Activated T-helper 2 cell treated with anti-CD3 and anti-CD28 coated beads, Interferon-gamma antibody, Interleukin-2, Interleukin-4, amounts not matched to agents 10 μg/mL and 5 μg/mL and 100 μg/mL, durations not matched to agents 14 hours and 24 hours and 36 hours (primary cell): ENCODE measurements at regions not wholly inside any gene's neighbourhood (a gene's known extent, or its start where the extent isn't known, plus 50 kb on each side); places are given as distances from the start of the nearest gene placed in this dataset.

Source experiments
- DNase-seq: peaks from one replicate; pipeline ENCODE4 v3.0.0; 2021; ENCODE audit warnings: low spot score
- H3K27ac Mint-ChIP-seq: one replicate; pipeline ENCODE4 v1.8.0; 2021; ENCODE audit warnings: mixed read lengths
- H3K27me3 Mint-ChIP-seq: one replicate; pipeline ENCODE4 v1.8.0; 2021; ENCODE audit warnings: low read depth, mixed read lengths
- H3K36me3 Mint-ChIP-seq: one replicate; pipeline ENCODE4 v1.8.0; 2021; ENCODE audit warnings: low read depth, mixed read lengths
- H3K4me1 Mint-ChIP-seq: one replicate; pipeline ENCODE4 v1.8.0; 2021; ENCODE audit warnings: low read depth, mixed read lengths
- H3K4me3 Mint-ChIP-seq: one replicate; pipeline ENCODE4 v1.8.0; 2021; ENCODE audit warnings: low read depth, mild to moderate bottlenecking, moderate library complexity, mixed read lengths
- H3K9me3 Mint-ChIP-seq: one replicate; pipeline ENCODE4 v1.8.0; 2021; ENCODE audit warnings: mixed read lengths
- intact Hi-C: fragments of 100-400 bp; cut with micrococcal nuclease; formaldehyde crosslinking; loops from one replicate; pipeline ENCODE4 v1.15.1; 2023

- H3K36me3 Mint-ChIP-seq, result no peaks in the 10 kb centered on the region
- no peak overlapping the region for H3K27ac Mint-ChIP-seq
- no peak overlapping the region for H3K4me3 Mint-ChIP-seq
- H3K27me3 Mint-ChIP-seq, result no peaks in the 10 kb centered on the region
- H3K4me1 Mint-ChIP-seq, result no peaks in the 10 kb centered on the region
- intact Hi-C loops, result no loop called here
- no peak for DNase-seq
- no peaks in the 10 kb centered on the region for H3K9me3 Mint-ChIP-seq
These were observed 258.4 kb upstream of the CACNA2D1 start for GRCh38 chr7:82701949-82702348.

GRCh38 chr7:82700741-82701140 is 257.2 kb upstream of the CACNA2D1 start:
- DNase-seq, result no peak
- Mint-ChIP-seq H3K4me3 (no peak overlapping the region), H3K36me3 (no peaks in the 10 kb centered on the region), H3K9me3 (no peaks in the 10 kb centered on the region), H3K27ac (no peak overlapping the region), H3K4me1 (no peaks in the 10 kb centered on the region), H3K27me3 (no peaks in the 10 kb centered on the region)
- intact Hi-C loops, result no loop called here

- Mint-ChIP-seq H3K27ac (no peak overlapping the region), H3K9me3 (no peaks in the 10 kb centered on the region), H3K36me3 (no peaks in the 10 kb centered on the region), H3K4me1 (no peaks in the 10 kb centered on the region), H3K27me3 (no peaks in the 10 kb centered on the region), H3K4me3 (no peak overlapping the region)
- no peak for DNase-seq
- intact Hi-C loops, result no loop called here
These were observed 256.2 kb upstream of the CACNA2D1 start for GRCh38 chr7:82699773-82700186.

GRCh38 chr7:82697897-82698296 is 254.3 kb upstream of the CACNA2D1 start:
- no peak for DNase-seq
- Mint-ChIP-seq H3K36me3 (no peaks in the 10 kb centered on the region), H3K27me3 (no peaks in the 10 kb centered on the region), H3K27ac (no peak overlapping the region), H3K4me1 (no peaks in the 10 kb centered on the region), H3K9me3 (no peaks in the 10 kb centered on the region), H3K4me3 (no peak overlapping the region)
- intact Hi-C loops, result no loop called here

GRCh38 chr7:82696631-82697030 is 253.1 kb upstream of the CACNA2D1 start:
- Mint-ChIP-seq H3K36me3 (no peaks in the 10 kb centered on the region), H3K9me3 (no peaks in the 10 kb centered on the region), H3K4me1 (no peaks in the 10 kb centered on the region), H3K4me3 (no peak overlapping the region), H3K27me3 (no peaks in the 10 kb centered on the region), H3K27ac (no peak overlapping the region)
- intact Hi-C loops, result no loop called here
- DNase-seq, result no peak

- no peak overlapping the region for H3K27ac Mint-ChIP-seq
- no peak for DNase-seq
- no peaks in the 10 kb centered on the region for H3K36me3 Mint-ChIP-seq
- H3K4me3 Mint-ChIP-seq, result no peak overlapping the region
- intact Hi-C loops, result no loop called here
- no peaks in the 10 kb centered on the region for H3K9me3 Mint-ChIP-seq
- H3K27me3 Mint-ChIP-seq, result peaks cover 1% of the 10 kb centered on the region
- no peaks in the 10 kb centered on the region for H3K4me1 Mint-ChIP-seq
These were observed 250.4 kb upstream of the CACNA2D1 start for GRCh38 chr7:82694022-82694421.

- Mint-ChIP-seq H3K4me3 (no peak overlapping the region), H3K4me1 (no peaks in the 10 kb centered on the region), H3K9me3 (no peaks in the 10 kb centered on the region), H3K27ac (no peak overlapping the region), H3K27me3 (peaks cover 1% of the 10 kb centered on the region), H3K36me3 (no peaks in the 10 kb centered on the region)
- intact Hi-C loops, result no loop called here
- DNase-seq, result no peak
These were observed 247.4 kb upstream of the CACNA2D1 start for GRCh38 chr7:82690929-82691328.

GRCh38 chr7:82685214-82685613 is 241.6 kb upstream of the CACNA2D1 start:
- peaks cover 1% of the 10 kb centered on the region for H3K27me3 Mint-ChIP-seq
- no peaks in the 10 kb centered on the region for H3K4me1 Mint-ChIP-seq
- no peak overlapping the region for H3K27ac Mint-ChIP-seq
- no peaks in the 10 kb centered on the region for H3K36me3 Mint-ChIP-seq
- no peak for DNase-seq
- H3K4me3 Mint-ChIP-seq, result no peak overlapping the region
- H3K9me3 Mint-ChIP-seq, result no peaks in the 10 kb centered on the region
- intact Hi-C loops, result no loop called here

- H3K27me3 Mint-ChIP-seq, result no peaks in the 10 kb centered on the region
- H3K9me3 Mint-ChIP-seq, result peaks cover 6% of the 10 kb centered on the region
- H3K27ac Mint-ChIP-seq, result no peak overlapping the region
- intact Hi-C loops, result no loop called here
- H3K4me1 Mint-ChIP-seq, result peaks cover 14% of the 10 kb centered on the region
- no peaks in the 10 kb centered on the region for H3K36me3 Mint-ChIP-seq
- DNase-seq, result no peak
- no peak overlapping the region for H3K4me3 Mint-ChIP-seq
These were observed 235.1 kb upstream of the CACNA2D1 start for GRCh38 chr7:82678716-82679115.

- Mint-ChIP-seq H3K27ac (no peak overlapping the region), H3K9me3 (peaks cover 6% of the 10 kb centered on the region), H3K27me3 (no peaks in the 10 kb centered on the region), H3K36me3 (no peaks in the 10 kb centered on the region), H3K4me1 (peaks cover 14% of the 10 kb centered on the region), H3K4me3 (no peak overlapping the region)
- intact Hi-C loops, result no loop called here
- no peak for DNase-seq
These were observed 234.7 kb upstream of the CACNA2D1 start for GRCh38 chr7:82678259-82678658.

GRCh38 chr7:82677493-82677892 is 233.9 kb upstream of the CACNA2D1 start:
- intact Hi-C loops, result no loop called here
- H3K4me1 Mint-ChIP-seq, result peaks cover 14% of the 10 kb centered on the region
- no peak overlapping the region for H3K4me3 Mint-ChIP-seq
- no peaks in the 10 kb centered on the region for H3K27me3 Mint-ChIP-seq
- peak; percentile 37 for DNase-seq
- H3K36me3 Mint-ChIP-seq, result no peaks in the 10 kb centered on the region
- H3K27ac Mint-ChIP-seq, result no peak overlapping the region
- H3K9me3 Mint-ChIP-seq, result peaks cover 6% of the 10 kb centered on the region

GRCh38 chr7:82676777-82677463 is 233.3 kb upstream of the CACNA2D1 start:
- intact Hi-C loops, result no loop called here
- H3K36me3 Mint-ChIP-seq, result no peaks in the 10 kb centered on the region
- peaks cover 6% of the 10 kb centered on the region for H3K9me3 Mint-ChIP-seq
- no peak for DNase-seq
- H3K4me1 Mint-ChIP-seq, result peaks cover 14% of the 10 kb centered on the region
- H3K27ac Mint-ChIP-seq, result no peak overlapping the region
- no peaks in the 10 kb centered on the region for H3K27me3 Mint-ChIP-seq
- no peak overlapping the region for H3K4me3 Mint-ChIP-seq

GRCh38 chr7:82675396-82675795 is 231.8 kb upstream of the CACNA2D1 start:
- peaks cover 6% of the 10 kb centered on the region for H3K9me3 Mint-ChIP-seq
- H3K27ac Mint-ChIP-seq, result no peak overlapping the region
- no peaks in the 10 kb centered on the region for H3K36me3 Mint-ChIP-seq
- H3K4me1 Mint-ChIP-seq, result peaks cover 14% of the 10 kb centered on the region
- no peaks in the 10 kb centered on the region for H3K27me3 Mint-ChIP-seq
- no peak for DNase-seq
- H3K4me3 Mint-ChIP-seq, result no peak overlapping the region
- intact Hi-C loops, result no loop called here

- H3K9me3 Mint-ChIP-seq, result peaks cover 6% of the 10 kb centered on the region
- H3K4me1 Mint-ChIP-seq, result peaks cover 14% of the 10 kb centered on the region
- intact Hi-C loops, result no loop called here
- H3K27me3 Mint-ChIP-seq, result no peaks in the 10 kb centered on the region
- H3K27ac Mint-ChIP-seq, result no peak overlapping the region
- no peaks in the 10 kb centered on the region for H3K36me3 Mint-ChIP-seq
- DNase-seq, result no peak
- H3K4me3 Mint-ChIP-seq, result no peak overlapping the region
These were observed 230.7 kb upstream of the CACNA2D1 start for GRCh38 chr7:82674268-82674667.
